Colonic mucosa (tissue), 4 donors: ENCODE measurements at regions not wholly inside any gene's neighbourhood (a gene's known extent, or its start where the extent isn't known, plus 50 kb on each side); places are given as distances from the start of the nearest gene placed in this dataset.

Source experiments
- DNase-seq: peaks from one replicate; pipeline ENCODE4 v3.0.0-alpha.2; 2020
- H3K27ac ChIP-seq: fragments of 200-600 bp; one replicate; pipeline ENCODE4 v1.8.0; 2021
- H3K27me3 ChIP-seq: fragments of 200-600 bp; one replicate; pipeline ENCODE4 v1.8.0; 2021
- H3K36me3 ChIP-seq: fragments of 200-600 bp; one replicate; pipeline ENCODE4 v1.8.0; 2021
- H3K4me1 ChIP-seq: fragments of 200-600 bp; one replicate; pipeline ENCODE4 v1.8.0; 2021; ENCODE audit warnings: mild to moderate bottlenecking
- H3K4me3 ChIP-seq: fragments of 200-600 bp; one replicate; pipeline ENCODE4 v1.8.0; 2021
- H3K9ac ChIP-seq, 2 donors: one replicate each; pipeline ENCODE4 v1.7.0; 2013; ENCODE audit warnings: control low read depth in 2 of 2, low read depth in 2 of 2, low read length in 2 of 2
- H3K9me3 ChIP-seq: fragments of 200-600 bp; one replicate; pipeline ENCODE4 v1.8.0; 2021
- CTCF ChIP-seq: fragments of 200-600 bp; IDR thresholded peaks from one replicate; pipeline ENCODE4 v1.8.0; 2022; ENCODE audit warnings: antibody characterized with exemption, mild to moderate bottlenecking
- intact Hi-C: fragments of 100-400 bp; cut with DNase I; formaldehyde crosslinking; loops from one replicate; pipeline ENCODE4 v1.14.1; 2022
- donor health status: healthy.
- donor health status: DM: no; HTN: no; CAD: no.
- donor health status: DM: no; HTN: no; CAD: no.

GRCh38 chr6:14542670-14543366, 425.2 kb downstream of the CD83 start:
- Histone ChIP-seq H3K9ac (no peak overlapping the region), H3K9me3 (no peaks in the 10 kb centered on the region), H3K4me3 (no peak overlapping the region), H3K27me3 (no peaks in the 10 kb centered on the region), H3K36me3 (no peaks in the 10 kb centered on the region), H3K4me1 (no peaks in the 10 kb centered on the region), H3K27ac (no peak overlapping the region)
- no peak for TF ChIP-seq CTCF
- no peak for DNase-seq
- intact Hi-C loops: no loop called here

GRCh38 chr6:14543971-14544585, 426.5 kb downstream of the CD83 start:
- H3K27me3 ChIP-seq: no peaks in the 10 kb centered on the region
- H3K4me1 ChIP-seq: no peaks in the 10 kb centered on the region
- H3K36me3 ChIP-seq: no peaks in the 10 kb centered on the region
- H3K27ac ChIP-seq: no peak overlapping the region
- H3K4me3 ChIP-seq: no peak overlapping the region
- DNase-seq: no peak
- H3K9ac ChIP-seq: no peak overlapping the region
- intact Hi-C loops: no loop called here
- no peaks in the 10 kb centered on the region for H3K9me3 ChIP-seq
- no peak for TF ChIP-seq CTCF

GRCh38 chr6:14544666-14545065, 427.1 kb downstream of the CD83 start:
- no peaks in the 10 kb centered on the region for H3K4me1 ChIP-seq
- no peak for DNase-seq
- no peaks in the 10 kb centered on the region for H3K9me3 ChIP-seq
- TF ChIP-seq CTCF: no peak
- H3K36me3 ChIP-seq: no peaks in the 10 kb centered on the region
- H3K27me3 ChIP-seq: no peaks in the 10 kb centered on the region
- no peak overlapping the region for H3K4me3 ChIP-seq
- H3K9ac ChIP-seq: no peak overlapping the region
- intact Hi-C loops: no loop called here
- no peak overlapping the region for H3K27ac ChIP-seq

GRCh38 chr6:14545496-14545895, 427.9 kb downstream of the CD83 start:
- no peak overlapping the region for H3K9ac ChIP-seq
- H3K27me3 ChIP-seq: no peaks in the 10 kb centered on the region
- intact Hi-C loops: no loop called here
- no peak overlapping the region for H3K4me3 ChIP-seq
- no peak overlapping the region for H3K27ac ChIP-seq
- no peaks in the 10 kb centered on the region for H3K9me3 ChIP-seq
- H3K36me3 ChIP-seq: no peaks in the 10 kb centered on the region
- H3K4me1 ChIP-seq: no peaks in the 10 kb centered on the region
- no peak for DNase-seq
- TF ChIP-seq CTCF: no peak

- Histone ChIP-seq H3K9me3 (no peaks in the 10 kb centered on the region), H3K36me3 (no peaks in the 10 kb centered on the region), H3K27me3 (no peaks in the 10 kb centered on the region), H3K4me1 (no peaks in the 10 kb centered on the region), H3K9ac (no peak overlapping the region), H3K4me3 (no peak overlapping the region), H3K27ac (no peak overlapping the region)
- TF ChIP-seq CTCF: no peak
- intact Hi-C loops: no loop called here
- no peak for DNase-seq
Measured at GRCh38 chr6:14546036-14546435, 428.5 kb downstream of the CD83 start.
